CD4-positive, alpha-beta T cell treated with Interleukin-2 at 100 ng/mL for 4 hours (primary cell): ENCODE measurements at regions not wholly inside any gene's neighbourhood (a gene's known extent, or its start where the extent isn't known, plus 50 kb on each side); places are given as distances from the start of the nearest gene placed in this dataset.
"Not testable (repeated sequence)": the region's sequence is repeated elsewhere in the genome, so short reads cannot be mapped to it uniquely, and the experiment has no call there.

ENCODE experiments used
- DNase-seq: peaks from one replicate; pipeline ENCODE4 v3.0.0-alpha.2; 2020; ENCODE audit warnings: low spot score

DNA sequence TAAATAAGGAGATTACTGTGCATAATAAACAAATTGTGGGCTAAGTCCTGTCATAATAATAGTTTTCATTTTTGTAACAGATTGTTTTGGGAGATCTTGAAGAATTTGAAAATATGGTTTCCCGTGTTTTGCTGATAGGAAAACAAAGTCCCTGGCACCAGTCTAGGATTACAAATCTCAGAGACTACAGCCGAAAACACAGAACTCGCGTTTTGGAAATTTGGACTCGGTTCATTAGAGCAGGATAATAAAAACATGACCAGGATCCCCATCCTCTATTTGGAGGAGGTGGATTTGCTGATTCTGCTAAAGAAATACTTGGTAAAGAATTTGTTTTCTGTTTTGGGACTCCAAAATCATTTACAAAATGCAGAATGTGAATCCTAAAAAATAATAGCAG, 1194.4 kb downstream of the DTWD2 start:
- DNase-seq = no peak

DNA sequence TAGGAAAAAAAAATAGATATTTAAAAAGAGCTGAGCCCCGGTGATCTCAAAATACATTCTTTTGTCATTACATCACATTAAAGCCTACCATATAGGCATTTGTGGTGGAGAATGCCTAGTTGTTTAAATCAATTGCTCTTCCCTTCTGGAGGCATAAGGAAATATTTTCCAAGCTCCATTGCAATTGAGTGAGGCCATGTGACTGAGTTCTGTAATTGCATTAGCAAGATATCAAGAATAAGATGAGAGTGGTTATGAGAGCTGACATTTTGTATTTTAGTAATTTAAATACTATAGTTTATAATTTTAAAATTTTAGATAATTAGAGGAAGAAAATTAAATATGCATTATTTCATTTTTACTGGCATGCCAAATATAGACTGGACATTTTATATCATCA, 1195.9 kb downstream of the DTWD2 start:
- no peak for DNase-seq

DNA sequence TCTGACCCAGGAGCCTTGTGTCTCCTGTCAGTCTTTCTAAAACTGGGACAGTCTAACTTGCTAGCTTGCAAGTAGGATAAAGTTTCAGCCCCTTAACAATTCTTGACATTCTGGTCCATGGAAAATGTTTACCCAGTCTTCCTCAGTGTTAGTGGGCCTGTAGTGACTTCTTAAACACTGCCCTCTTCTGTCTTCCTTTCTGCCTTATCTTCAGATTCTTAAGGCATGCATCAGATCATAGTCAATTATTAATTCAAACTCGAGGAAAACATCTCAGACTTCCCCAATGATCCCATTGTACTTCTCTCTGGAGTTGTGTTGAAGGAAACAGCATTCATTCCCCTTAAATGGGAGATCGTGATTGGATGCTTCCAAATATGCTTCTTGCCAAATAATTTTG, 1199.8 kb downstream of the DTWD2 start:
- DNase-seq = no peak

DNA sequence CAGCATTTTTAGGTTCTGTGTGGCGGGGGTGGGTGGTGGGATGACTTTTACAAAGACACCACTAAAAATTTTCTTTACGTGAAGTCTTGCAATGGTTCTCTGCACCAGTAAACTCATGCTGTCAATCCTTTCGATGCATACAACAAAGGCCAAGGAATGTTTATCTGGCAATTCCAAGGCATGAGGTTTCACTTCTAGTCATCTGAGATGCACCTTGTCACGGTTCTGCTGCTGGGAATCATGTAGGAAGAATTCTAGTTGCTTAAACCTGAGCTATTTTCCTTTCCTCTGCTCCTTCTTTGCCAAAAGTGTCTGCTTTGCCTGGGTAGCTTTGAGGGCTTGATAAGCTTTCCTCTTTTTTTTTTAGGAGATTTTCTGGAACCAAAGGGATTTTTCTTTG, 1204.5 kb upstream of the SEMA6A start:
- no peak for DNase-seq

DNA sequence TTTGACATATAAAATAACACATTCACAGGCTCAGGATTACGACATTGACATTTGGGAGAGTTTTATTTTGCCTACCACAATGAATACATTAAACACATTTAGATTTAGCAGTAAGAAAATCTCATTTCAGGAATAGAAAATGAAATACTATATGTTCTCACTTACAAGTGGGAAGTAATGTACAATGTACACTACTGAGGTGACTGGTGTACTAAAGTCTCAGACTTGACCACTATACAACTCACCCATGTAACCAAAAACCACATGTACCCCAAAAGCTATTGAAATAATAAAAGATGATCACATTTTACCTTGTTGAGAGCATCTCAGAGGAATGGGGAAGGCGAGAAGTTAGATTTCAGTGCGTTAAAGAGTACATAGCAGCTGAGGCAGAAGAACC, 1202.4 kb upstream of the SEMA6A start:
- no peak for DNase-seq

DNA sequence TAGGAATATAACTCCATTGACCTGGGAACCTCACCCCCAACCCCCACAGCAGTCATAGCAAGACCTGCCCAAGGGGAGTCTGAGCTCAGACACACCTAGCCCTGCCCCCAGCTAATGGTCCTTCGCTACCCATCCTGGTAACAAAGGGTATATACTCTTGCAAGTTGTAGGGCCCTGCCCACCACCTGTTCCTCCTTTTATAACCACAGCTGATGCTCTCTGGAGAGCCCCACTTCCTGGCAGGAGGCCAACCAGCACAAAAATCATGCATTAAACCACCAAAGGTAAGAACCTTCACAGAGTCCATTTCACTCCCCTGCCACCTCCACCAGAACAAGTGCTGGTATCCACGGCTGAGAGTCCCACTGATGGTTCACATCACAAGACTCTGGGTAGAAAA, 1195.3 kb upstream of the SEMA6A start:
- DNase-seq = no peak

DNA sequence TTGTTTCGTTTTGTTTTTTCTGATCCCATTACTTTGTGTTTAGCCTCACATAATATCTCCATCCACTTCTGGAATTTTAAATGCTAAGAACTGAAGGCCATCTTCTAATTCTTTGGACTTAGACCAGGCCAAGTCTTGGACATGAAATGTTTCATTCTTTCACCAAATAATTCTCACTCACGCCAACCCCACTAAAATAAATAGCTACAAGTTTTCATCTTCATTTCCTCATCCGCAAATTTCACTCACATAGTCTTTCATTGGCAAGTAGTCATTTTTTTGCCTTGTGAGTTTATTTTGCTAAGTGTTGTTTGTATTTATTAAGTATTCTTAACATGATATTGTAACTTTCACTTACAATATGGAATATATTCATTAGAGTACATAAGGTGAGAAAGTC, 1188.6 kb upstream of the SEMA6A start:
- no peak for DNase-seq

DNA sequence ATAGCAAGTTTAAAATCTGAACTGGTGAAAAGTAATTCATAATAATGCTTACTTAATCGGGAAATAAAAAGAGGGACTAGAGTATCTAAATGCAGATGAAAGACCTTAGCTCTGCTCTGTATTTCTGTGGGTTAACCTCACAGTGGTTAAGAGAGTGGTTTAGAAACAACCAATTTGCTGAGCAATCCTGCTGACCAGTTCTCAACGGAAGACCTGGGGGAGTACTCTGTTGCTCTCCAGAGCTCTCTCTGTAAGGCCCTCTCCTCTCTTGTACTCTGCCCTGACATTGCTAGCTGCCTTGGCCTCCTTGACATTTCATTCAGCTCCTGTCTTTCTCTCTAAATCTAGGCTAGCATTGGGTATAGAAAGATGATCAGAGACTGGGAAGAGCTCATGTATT, 1186.6 kb upstream of the SEMA6A start:
- DNase-seq = no peak

DNA sequence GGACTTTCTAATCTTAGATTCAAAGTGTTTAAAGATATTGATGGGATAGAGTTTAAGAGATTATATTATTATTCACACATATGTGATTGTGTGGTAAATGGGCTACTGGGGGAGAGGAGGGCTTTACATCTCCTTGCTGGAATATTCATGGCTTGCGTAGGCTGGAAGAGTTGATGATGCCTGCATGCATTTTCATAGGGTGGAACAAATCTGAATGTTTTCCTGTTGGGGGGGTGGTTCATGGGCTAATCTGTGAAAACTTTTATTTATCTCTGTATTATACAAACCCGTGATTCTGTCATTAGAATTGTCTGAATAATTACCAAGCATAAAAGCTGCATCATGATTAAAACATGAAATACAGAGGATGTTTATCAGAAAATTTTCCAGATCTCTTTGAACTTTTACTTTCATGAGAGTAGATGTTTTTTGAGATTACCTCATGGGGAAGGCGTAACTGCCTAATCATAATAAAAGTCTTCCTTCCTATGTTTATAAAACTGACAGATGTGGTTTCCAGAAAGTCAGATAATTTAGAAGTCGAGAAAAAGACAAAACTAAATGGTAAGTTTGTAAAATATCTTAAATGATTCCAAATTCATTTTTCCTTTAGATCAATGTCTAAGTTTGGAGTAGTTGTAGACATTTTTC, 1185.4 kb upstream of the SEMA6A start:
- no peak for DNase-seq

DNA sequence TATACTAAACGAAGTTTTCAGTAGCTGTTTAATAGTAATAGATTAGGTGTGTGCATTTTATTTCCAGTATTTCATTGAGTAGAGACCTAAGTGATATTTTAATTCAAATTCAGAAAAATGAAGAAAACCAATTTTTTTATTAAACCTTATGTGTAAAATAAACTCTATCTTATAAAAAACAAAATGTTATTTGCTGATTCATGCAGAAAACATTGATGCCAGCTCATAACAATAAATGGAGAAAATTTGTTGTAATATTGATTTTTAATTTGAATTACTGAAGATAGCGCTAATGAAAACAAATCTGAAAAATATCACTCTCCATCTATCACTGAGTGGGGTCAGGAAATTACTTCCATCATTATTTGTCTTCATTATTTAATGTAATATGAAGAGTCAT, 1177.8 kb upstream of the SEMA6A start:
- no peak for DNase-seq

DNA sequence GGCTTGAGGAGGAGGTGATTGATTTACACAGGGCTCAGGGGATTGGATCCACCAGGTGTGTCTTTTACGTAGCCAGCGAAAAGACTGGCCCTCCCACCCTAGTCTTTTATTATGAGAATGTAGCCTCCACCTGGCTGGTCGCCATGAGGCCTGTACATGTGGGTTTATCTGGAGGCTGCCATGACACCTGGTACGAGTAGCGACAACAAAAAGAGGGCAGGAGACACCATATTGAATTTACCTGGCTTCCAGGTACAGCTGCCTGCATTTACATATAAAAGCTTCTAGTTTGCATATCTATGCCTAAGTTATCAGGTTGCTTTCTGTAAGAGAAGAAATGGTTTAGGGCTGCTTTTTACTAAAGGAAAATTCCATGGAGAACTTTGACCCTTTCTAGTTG, 1173.7 kb upstream of the SEMA6A start:
- DNase-seq = no peak

DNA sequence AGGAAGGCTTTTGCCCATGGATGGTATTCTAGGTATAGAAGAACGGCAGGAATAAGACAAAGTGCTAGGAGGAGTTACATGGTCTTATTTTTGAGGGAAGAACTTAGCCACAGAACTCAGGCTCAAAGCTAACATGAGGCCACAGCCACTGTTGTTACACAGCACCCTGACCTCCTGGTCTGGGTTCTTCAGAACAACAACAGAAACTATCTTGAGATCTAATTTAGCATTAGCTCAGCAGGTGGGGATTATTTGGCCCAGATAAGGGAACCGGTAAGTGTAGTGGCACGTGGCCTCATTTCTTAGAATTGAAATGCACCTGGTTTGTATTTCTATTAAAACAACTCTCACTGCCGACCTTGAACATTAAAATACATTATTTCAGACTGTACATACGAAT, 1168.7 kb upstream of the SEMA6A start:
- no peak for DNase-seq

DNA sequence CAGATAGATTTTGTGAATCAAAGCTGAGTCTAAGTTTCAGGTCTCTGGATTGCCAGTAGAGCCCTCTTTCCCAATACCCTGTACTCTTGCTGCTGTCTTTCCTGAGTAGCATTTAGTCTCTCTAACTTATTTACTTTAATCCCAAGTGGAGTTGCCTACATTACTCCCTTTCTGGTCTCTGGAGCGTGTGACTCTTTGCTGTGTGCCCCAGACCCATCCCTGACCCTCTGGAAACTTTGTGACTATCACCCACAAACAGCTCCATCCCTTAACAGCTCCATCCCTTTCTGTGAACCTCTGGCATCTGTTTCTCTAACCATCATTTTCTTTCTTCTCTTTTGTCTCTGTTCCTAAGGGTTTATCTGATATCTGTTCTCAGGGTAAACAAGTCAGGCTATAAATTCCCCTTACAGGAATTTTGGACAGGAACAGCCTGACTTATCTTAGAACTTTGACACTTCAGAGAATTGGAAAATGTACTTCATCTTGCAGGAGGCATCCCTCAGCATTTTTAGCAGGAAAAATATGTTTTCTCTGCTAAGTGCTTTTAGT, 1167.1 kb upstream of the SEMA6A start:
- no peak for DNase-seq

DNA sequence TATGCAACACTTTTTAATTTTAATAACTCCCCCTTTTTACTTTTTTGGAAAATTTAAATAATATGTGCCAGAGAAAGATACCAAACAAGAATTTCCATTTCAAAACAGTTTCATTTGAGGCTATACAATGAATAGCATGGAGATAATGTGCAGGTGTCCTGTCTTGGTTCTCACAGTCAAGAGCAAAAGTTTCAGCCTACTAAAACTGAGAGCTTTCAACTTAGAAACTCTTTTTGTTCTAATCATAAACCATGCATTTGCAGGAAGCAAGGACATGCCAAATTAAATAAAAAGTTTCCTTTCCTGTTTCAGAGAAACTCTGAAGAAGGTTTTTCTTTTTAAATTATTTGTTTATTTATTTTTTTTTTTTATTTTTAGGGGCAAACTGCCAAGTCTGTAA, 1165.6 kb upstream of the SEMA6A start:
- DNase-seq = no peak

DNA sequence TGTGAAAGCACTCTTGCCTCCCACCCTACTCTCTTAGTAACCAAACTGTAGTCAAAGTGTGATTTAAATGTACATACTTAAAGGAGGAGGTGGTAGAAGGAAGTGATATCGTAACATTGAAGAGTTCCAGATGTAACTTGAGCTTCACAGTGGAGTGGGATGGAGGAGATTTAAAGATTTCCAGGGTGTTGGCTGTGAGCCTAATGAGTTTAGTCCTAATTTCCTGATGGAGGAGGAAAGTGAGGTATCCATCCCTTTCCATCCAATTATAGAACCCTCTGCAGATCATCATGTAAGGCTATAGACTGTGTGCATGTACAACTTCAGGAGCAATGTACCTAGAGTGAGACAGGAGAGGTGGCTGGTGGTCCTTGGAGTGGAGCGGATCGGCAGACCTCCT, 1163.9 kb upstream of the SEMA6A start:
- no peak for DNase-seq

DNA sequence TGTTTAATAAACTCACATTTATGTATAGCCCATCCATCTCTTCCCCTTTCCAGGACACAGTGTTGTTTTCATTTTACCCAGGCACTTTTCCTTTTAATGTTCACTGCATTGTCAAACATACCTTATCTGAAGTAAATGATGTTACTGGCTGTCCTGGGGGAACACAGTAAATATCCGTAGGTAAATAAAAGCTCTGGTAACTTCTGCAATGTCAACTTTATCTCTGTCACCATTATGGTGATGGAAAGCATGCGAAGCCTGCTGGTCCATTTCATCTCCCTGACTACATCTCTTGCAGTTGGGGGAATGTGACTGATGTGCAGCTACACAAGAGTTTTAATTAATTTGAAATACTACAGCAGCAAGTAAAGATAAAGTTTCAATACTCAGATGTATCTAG, 1162.1 kb upstream of the SEMA6A start:
- no peak for DNase-seq

DNA sequence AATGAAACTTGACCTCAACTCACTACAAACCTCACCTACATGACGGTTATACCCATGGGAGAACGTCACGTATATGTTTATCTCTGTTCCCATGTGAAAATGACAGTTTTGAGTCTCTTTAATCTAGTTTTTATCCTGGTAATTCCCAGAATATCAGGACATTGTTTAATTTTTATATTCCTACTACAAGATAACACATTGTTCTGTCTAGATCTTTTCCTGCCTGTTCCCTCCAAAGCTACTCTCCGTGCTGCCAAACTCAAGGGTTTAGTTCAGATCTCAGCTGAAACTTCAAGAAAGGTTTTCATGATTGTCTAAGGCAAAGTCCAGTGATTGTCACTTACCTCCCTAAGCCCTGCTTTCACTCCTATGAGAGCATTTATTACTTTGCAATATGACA, 1159.4 kb upstream of the SEMA6A start:
- no peak for DNase-seq

DNA sequence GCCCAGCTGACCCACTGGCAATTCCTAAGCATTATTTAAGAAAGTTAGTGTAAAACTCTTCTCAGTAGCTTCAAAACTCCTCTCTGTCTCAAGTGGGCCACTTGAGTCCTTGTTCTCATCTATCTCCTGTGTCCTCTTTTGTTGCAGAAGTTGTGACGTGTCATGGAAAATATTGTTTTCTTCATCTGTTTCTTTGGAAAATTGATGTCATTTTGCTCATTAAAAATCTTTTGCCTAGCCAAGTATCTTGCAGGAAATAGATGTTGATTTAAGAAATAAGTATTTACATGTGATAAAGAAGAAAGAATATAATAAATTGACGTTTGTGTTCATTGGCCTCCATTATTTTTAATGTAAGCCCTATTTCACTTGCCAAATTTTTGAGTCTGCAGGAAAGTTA, 1158.4 kb upstream of the SEMA6A start:
- no peak for DNase-seq

DNA sequence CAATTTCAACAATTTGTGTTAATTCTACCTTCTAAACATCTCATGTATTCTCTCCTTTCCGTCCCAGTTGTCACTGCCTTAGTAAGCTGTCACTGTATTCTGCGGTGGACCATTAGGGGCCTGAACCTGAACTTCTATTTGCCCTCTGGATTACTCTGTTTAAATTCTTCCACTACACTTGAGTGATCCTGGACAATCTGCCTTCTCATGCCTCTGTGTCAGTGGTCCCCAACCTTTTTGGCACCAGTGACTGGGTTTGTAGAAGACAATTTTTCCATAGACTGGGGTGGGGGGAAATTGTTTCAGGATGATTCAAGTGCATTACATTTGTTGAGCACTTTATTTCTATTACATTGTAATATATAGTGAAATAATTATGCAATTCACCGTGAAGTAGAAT, 1157.6 kb upstream of the SEMA6A start:
- DNase-seq = no peak

DNA sequence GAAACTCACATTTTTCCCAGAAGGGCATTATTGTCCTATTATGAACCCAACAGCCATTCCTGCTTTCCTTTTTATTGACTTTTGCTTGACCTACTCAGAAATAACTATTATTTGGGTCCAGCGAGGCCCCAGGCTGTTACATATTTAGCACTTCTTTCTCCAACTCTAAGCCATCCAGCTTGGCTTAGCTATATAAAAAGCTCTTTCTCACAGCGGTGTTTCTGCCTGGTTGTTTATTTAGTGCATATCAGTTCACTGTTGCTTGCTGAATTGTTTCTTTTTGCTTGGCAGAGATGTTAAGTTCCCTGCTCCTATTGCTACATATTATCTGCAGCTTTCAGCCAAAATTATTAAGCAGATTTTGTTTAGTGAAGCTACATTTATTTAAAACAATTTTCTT, 1156.8 kb upstream of the SEMA6A start:
- no peak for DNase-seq

DNA sequence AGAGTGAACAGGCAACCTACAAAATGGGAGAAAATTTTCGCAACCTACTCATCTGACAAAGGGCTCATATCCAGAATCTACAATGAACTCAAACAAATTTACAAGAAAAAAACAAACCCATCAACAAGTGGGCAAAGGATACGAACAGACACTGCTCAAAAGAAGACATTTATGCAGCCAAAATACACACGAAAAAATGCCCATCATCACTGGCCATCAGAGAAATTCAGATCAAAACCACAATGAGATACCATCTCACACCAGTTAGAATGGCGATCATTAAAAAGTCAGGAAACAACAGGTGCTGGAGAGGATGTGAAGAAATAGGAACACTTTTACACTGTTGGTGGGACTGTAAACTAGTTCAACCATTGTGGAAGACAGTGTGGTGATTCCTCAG, 1146.2 kb upstream of the SEMA6A start:
- DNase-seq = not testable (repeated sequence)

DNA sequence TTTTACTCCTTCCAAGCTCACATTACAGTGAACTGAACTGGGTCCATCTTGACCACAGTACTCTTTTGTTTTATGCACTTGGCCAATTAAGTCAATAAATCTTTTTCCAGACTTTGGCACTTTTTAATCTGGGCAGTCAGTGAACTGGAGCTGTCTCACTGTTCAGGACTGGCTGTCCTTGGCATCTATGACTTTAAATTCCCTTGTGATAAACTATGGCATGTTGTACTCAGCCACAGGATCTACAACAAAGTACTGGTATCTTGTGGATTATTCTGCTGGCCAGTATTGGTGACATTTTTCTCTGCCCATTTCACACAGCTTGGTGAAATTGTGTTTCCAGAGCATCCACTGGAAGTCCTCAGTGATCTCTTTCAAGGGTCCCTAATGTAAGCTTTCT, 1144.8 kb upstream of the SEMA6A start:
- DNase-seq = no peak

DNA sequence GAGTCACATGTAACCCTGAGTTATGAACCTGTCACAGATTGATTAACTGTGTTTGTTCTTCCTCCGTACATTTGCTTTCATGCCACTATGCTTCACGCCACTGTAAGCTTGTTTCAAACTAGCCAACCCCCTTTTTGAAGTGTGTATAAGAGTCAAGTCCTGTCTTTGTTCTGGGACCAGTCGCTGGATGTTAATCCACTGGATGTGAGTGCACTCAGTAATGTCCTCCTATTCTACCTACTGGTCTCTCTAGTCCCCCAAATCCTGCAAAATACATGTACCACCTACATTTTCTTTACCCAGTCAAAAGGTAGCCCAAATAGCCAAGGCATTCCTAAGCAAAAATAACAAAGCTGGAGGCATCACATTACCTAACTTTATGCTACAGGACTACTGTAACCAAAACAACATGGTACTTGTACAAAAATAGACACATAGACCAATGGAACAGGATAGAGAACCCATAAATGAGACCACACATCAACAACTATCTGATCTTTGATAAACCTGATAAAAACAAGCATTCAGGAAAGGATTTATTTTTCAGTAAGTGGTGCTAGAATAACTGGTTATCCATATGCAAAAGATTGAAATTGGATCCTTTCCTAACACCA, 1139.1 kb upstream of the SEMA6A start:
- DNase-seq = peak; percentile 8

DNA sequence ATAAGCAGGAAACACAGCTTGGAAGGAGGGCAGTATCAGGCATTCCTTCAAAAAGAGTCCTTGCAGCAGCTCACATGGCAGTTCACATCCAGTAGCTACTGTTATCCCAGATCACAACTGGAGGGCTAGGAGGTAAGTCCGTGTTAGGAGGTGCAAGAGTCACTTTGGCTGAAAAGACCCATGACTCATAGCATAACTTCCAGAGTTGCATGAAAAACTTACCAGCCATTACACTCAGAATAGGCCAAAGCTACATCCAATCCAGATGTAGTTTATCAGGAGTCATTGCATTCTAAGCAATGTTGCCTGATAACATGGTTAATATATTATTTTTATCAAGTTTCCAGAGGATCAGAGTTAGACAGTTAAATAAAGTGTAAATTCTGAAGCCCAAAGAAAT, 1126.4 kb upstream of the SEMA6A start:
- DNase-seq = no peak
